KG1 (cell line): ENCODE measurements at regions not wholly inside any gene's neighbourhood (a gene's known extent, or its start where the extent isn't known, plus 50 kb on each side); places are given as distances from the start of the nearest gene placed in this dataset.
A peak's percentile ranks its signal among the peaks of the same experiment; 100 is the strongest.
"Not testable (repeated sequence)": the region's sequence is repeated elsewhere in the genome, so short reads cannot be mapped to it uniquely, and the experiment has no call there.

Experiments used
- DNase-seq: peaks from one replicate; lab custom pipeline; 2025; lab: John Stamatoyannopoulos, UW

DNA sequence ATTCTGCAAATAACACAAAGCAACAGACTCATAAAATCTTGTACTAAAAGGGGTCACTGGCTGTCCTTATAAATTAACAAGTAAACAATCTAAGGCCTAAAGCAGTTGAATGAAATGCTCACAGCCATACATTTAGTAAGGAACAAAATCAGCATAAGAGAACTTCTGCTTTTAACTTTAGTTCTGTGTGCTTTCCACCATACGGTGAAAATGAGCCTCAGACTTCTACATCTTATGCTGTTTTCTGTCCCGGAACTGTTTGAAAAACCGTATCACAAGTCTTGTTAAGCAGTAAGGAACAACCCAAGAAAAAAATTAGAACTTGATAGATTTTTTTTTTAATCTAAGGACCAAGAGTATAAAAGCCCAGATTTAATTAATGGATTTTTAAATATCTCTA lies 549.1 kb upstream of the MIR17HG start:
- DNase-seq: no peak

DNA sequence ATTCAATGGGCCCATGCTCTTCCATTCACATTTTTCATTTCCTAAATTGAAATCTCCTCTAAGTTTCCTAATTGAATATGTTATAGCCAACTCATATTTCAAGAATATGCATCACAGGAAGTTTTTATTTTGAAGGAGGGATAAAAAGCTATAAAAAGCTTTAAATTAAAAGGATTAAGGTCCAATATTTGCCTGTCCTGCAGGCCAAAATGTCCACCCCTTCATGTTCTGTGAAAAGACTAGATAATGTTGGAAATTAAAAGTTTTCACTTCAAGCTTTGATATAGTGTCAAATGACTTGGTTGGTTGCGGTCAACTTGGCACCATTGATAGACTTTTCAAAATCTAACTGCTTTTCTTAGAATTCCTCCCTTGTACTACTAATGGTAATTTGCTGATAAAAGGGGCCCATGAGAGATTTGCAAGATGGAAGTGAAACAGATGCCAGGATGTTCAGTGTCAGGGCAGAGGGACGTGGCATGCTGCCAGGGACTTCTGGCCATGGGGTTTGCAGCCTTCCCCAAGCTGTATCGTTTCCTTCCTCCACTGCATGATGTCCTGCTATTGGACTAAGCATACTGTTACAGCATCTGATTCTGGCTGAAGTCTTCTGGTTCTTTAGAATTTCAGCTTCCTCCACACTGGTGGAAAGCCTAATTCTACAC lies 547.3 kb upstream of the MIR17HG start:
- peak; percentile 70 for DNase-seq

DNA sequence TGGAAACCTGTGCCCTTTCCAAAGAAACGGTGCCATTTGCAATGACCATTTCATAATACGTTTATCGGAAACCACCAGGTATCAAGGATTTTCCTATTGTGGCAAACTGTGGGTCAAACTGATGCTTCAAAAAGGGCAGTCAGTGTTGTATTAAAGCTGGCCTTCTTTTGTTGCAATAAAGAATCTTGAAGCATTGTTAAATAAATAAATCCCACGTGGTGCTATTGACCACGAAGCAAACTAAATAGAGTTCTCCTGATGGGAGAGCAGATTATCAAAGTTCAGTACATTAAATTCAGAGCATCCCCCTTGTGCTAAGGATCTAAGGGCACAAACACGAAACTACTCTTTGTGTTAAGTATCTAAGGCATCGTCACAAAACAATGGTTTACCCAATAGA lies 545.9 kb upstream of the MIR17HG start:
- DNase-seq: no peak

DNA sequence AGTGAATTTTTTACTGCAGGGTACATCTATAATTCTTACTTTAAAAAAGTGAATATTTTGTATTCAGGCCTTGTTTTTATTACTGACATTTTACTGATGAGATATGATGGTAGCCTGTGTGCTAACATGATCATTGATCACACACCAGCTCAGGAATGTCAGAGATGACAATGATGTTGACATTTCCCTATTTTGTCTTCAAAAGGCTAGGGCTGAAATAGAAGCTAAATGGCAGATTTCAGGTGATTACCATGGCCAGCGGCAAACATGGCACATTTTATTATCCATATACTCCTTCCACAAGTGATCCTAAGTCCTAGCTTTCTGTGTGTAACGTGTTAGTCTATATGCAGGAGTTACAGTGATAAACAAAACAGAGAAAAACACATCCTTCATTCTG lies 544.3 kb upstream of the MIR17HG start:
- DNase-seq: no peak

DNA sequence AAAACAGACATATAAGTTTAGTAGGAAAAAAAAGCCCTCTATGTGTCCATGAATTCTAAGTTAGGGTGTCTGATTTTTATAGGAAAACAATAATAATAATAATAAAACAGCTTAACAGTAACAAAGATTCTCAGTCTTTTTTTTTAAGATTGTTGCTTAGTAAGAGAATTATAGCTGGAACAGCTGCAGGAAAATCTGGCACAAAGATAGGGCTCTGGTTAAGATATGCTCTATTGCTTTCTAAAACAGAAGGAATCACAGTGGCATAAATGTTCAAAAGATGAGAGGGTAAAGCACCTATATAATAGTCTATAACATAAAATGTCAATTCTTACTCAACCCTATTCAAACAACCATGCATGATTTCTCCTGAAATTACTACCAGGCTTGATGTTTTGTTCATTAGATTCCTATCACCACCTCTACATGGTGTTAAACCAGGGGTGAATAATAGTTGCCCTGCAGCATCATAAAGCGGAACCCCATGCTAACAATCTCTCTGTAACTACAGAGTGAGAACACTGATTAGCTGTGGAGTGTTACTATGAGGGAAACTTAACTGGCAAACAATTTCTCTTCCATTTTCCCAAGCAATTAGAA lies 541.4 kb upstream of the MIR17HG start:
- no peak for DNase-seq

DNA sequence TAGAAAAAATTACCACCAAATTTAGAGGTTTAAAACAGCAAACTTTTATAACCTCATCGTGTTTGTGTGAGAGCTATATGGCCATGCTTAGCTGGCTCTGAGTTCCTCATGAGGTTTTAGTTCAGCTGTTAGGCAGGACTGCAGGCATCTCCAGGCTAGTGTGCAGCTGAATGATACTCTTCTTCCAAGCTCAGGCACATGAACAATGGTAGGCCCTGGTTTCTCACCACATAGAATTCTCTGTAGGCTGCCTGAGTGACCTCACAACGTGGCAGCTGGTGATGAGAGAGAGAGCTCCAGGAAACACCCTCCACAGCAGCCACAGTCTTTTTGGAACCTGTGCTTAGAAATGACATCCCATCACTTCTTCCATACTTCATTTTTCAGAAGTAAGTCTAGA lies 540.6 kb upstream of the MIR17HG start:
- no peak for DNase-seq

DNA sequence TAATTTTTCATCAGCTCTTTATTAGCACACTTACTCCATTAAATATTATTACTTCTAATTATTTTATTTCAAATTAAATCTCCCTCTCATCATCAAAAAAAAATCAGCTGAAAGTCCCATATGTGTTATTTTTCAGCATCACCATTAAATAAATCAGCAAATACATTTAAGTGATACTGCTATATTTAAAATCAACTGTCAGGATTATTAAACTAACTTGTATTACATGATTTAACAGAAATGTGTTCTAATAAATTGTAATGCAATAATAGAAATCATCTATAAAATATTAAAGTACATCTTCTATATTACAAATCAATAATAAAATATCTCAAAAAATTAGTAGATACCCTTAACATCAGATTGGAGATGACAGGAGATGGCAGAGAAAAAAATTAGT lies 538.6 kb upstream of the MIR17HG start:
- no peak for DNase-seq

DNA sequence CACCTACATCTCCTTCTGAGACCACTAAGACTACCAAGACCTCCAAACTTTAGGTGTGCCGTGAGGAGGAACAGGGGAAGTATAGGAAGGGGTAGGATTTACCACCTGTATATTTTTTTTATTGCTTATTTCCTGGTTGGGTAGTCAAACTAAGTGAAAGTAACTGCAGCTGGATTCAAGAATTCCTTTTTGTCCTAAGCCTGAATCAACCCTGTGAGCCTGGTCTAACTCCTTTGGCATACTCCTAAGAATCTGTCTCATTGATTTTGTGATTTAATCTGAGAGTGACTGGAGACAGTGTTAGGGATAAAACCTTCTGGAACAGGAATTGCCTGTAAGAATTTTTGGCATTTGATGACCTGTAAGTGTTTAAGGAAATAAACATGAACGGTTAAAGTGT lies 523.5 kb upstream of the MIR17HG start:
- DNase-seq: no peak

DNA sequence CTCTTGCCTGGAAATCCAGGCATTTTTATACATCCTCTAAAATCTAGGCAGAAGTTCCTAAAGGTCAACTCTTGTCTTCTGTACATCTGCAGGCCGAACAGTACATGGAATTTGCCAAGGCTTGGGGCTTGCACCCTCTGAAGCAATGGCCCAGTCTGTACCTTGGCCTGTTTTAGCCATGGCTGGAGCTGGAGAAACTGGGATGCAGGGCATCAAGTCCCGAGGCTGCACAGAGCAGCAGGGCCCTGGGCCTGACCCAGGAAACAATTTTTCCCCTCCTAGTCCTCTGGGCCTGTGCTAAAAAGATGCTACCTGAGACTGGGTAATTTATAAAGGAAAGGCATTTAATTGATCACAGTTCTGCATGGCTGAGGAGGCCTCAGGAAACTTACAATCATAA lies 520.8 kb upstream of the MIR17HG start:
- DNase-seq: no peak

DNA sequence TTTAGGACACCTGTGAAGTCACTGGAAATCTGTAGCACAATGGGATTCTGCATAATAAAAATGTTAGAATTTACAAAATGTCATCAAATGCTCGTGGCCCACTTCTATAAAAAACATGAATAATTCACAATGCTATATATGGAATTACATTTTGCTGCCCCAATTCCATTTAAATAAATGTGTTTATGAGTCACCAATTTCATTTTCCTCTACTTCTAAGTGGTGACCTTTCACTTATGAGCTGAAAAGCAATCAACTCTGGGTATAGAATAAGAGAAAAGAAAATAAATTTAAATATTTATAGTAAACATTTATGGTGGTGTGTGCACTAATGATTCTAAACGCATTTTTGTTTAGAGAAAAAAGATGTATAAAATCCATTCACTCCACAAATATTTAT lies 516.7 kb upstream of the MIR17HG start:
- no peak for DNase-seq

DNA sequence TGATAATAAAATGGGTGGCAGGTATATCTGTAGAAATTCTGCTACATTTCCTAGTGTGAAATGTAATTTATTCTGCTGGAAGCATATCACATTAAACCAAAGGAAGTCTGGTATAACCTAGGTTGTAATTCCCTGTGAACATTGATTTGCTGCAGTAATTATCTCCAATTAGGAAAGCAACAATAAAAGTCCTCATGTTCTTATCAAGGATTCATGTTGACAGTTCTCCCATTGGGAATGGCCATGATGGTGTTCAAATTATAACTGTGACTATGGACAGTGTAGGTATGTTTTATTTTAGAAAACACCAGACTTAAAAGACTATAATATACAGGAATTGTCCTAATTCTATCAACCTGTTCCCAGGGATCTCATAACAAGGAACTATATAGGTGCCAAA lies 513.5 kb upstream of the MIR17HG start:
- DNase-seq: no peak

DNA sequence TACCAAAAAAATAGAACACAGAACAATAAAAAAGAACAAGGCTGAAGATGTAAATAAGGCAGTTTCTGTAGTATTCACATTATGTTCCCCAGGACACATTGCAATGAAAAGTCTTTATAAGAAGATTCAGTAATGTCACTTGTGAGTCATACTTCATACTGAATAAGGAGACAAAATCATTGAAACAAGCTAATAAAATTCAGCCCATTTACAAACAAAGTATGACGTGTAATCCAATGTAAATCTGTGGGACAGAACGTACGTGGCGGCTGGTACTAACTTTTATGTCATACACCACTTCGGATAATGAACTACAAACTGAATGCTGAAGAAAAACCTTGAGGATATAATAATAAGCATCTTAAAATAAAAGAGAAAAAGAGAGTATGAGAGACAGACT lies 512.8 kb upstream of the MIR17HG start:
- no peak for DNase-seq

DNA sequence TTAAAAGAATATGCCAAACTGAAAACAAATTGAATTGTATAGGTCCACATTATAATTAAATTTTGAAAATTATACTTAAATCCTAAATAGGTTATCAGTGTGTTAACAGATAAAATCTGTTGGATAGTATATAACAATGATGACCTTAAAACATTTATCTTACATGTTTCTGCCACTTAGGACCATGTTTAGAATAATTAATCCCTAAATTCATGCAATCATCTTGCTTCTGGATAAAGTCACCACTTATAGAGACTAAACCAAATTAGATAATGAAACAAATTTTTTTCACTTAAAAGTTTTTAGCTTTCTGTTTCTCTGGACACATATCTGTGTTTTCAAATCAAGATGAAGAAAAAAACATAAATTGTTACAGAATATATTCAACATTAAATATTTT lies 511.7 kb upstream of the MIR17HG start:
- DNase-seq: no peak

DNA sequence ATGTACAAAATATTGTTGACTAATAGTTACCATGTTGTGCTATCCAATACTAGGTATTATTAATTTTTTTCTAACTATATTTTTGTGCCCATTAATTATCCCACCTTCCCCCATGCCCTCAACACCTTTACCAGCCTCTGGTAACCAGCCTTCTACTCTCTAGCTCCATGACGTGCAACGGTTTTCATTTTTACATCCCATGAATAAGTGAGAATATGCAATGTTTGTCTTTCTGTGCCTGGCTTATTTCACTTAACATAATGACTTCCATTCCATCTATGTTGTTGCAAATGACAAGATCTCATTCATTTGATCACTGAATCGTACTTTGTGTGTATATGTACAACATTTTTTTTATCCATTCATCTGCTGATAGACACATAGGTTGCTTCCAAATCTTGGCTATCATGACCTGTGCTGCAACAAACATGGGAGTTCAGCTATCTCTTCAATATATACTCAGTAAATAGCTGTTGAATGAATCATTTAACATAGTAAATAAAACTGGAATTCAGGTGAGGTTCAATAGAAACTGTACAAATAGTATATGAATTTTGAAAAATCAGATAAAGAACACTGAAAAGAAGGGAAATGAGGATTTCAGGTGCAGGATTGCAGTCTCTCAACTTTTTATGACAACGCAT lies 509.0 kb upstream of the MIR17HG start:
- DNase-seq: no peak

DNA sequence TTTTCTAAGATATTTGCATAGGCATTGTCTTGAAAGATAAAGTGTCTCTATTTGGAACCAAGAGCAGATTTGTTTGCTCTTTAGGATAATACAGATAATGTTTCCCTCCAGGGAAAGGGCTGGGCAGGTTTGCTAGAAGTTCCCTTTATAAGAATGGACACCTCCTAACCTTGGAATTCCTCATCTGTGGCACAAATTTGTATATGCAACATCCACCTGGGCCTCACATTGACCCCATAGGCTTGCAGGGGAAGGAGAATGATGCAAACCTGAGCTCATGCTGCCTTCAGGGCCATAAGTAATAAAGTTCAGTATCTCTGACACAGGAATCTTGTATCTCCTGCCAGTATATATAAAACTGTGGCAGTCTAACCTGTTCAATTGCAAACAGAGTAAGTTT lies 508.4 kb upstream of the MIR17HG start:
- DNase-seq: no peak

DNA sequence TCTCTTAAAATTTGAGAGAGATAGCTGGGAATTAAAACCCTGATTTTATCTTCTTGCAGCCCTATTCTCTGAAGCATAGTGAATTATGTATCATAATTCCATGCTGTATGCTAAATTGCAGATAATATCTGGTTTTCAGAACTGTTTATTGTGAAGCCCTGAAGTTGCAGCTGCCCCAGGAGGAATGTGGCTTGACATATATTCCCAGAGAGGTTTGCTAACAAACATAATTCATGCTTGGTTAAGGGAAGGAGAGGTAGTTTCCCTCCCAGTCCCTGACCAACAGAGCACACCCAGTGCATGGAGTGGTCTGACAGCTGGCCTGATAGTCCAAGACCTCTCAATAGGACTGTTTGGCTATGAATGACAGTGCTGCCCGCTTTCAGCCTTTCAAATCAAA lies 500.6 kb upstream of the MIR17HG start:
- no peak for DNase-seq

DNA sequence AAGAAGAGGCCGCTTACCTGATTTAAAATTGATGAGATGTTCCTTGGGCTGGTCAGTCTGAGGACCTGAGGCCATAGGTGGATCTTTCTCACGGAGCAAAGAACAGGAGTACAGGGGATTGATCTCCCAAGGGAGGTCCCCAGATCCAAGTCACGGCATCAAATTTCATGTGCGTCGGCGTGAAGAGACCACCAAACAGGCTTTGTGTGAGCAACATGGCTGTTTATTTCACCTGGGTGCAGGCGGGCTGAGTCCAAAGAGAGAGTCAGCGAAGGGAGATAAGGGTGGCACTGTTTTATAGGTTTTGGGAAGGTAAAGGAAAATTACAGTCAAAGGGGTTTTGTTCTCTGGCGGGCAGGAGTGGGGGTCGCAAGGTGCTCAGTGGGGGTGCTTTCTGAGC lies 493.8 kb upstream of the MIR17HG start:
- not testable (repeated sequence) for DNase-seq

DNA sequence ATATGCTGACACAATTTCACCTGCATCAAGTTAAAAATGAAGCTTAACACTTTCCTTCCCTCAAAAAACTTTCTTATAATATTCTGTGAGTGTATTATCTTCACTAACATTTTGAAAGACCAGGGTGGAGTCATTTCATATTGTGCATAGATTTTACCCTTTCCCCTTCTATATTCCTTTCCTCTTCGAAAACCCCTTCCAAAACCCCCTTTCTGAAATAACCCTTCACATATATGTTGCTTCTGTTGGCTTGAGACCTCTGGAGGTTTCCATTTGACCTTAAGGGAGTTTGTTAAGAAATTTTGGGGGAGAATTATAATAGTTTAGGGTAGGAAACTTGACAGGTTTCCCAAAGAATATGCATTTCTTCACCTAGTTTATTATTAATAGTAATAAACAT lies 489.6 kb upstream of the MIR17HG start:
- DNase-seq: no peak

DNA sequence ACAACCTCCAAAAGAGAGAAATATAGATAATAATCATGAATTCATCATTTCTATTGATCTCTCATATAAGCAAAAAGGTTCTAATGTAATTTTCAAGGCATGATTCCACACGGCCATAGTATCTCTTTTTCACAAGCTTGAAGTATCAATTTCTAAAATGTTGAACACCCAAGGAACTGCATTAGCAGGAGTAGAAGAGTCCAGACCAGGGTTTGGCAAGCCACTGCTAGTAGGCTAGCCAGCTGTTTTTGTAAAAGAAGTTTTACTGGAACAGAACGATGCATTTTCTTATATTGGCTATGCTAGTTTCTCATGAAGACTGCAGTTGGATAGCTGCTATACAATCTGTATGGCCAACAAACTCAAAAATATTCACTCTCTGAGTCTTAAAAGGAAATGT lies 481.5 kb upstream of the MIR17HG start:
- no peak for DNase-seq

DNA sequence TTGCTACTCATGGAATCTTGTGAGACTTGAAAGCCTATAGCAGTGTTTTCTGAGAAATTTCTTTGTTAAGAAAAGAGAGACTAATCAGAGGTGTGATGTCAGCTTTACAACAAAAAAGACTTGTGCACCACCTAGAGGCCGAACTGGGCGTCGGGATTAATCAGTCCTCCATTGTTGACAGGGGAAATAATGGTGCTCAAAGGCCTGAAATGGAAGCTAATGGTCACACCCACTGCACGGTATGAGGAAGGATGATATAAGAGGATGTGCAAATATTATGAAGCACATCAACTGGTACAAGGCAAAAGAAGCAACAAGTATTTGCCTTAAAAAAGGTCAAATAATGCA lies 480.2 kb upstream of the MIR17HG start:
- DNase-seq: peak; percentile 65

DNA sequence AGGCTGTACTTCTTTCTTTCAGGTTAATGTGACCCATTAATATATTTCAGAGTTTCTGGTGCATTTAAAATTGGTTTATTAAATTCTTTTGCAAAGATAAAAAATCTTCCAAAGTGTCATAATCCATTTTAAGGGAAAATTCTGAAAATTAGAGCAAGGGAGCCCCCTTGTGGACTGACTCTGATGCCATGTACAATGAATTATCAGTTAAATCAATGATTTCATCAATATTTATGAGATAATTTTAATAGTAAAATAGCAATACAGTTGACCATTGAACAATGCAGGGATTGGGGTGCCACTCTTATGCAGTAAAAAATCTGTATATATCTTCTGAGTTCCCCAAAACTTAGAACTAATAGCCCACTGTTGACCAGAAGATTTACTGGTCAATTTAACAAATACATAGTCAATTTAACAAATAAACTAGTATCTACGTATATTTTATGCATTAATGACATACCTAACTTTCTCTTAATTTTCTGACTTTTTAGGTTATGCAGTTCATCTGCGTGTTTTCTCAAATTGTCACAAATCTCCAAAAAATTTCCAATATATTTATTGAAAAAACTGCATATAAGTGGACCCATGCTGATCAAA lies 479.1 kb upstream of the MIR17HG start:
- peak; percentile 15 for DNase-seq

DNA sequence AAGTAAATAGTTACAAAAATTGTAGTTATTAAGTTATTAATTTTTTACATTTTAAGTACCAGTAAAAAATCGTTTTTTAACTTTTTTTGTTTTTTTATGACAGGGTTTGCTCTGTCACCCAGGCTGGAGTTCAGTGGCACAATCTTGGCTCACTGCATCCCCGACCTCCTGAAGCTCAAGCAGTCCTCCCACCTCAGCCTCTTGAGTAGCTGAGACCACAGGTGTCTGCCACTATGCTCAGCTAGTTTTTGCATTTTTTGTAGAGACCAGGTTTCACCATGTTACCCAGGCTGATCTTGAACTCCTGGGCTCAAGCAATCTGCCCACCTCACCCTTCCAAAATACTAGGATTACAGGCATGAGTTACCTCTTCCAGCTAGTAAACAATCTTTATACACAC lies 477.9 kb upstream of the MIR17HG start:
- DNase-seq: no peak

DNA sequence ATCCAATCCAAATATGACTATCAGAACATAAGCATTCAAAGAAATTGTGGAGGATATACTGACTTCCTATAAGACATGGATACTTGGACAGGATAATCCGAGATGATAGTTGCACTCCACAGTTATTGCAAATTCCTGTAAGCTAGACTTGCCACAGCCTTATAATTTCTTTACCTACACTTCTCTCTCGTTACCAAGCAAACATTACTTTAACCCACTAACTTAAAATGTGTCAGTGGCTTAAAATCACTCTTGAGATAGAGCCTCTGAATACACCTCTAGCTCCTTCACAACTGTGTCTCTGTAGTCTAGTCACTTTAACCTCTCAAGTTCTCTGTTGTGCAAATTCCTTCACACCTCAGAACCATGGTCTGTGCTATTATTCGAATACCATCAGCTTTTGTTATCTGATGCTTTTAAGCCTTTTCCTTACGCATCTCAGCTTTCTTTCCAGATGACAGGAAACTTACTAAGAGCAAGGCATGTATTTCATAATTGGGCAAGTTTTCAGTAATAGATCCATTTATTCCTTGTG lies 474.9 kb upstream of the MIR17HG start:
- no peak for DNase-seq
